Loucy (cell line): ENCODE measurements at regions not wholly inside any gene's neighbourhood (a gene's known extent, or its start where the extent isn't known, plus 50 kb on each side); places are given as distances from the start of the nearest gene placed in this dataset.

ENCODE experiments used
- H2AFZ ChIP-seq: fragments of 200-600 bp; sonication (generic); 2 replicates; pipeline ENCODE4 v1.6.0; 2016; ENCODE audit warnings: antibody characterized with exemption, mild to moderate bottlenecking, low read length, moderate library complexity
- H3F3A ChIP-seq: fragments of 200-600 bp; 2 replicates; pipeline ENCODE4 v1.6.0; 2016; ENCODE audit warnings: antibody characterized with exemption, low read depth, mild to moderate bottlenecking
- H3K27me3 ChIP-seq: fragments of 200-600 bp; sonication (generic); 2 replicates; pipeline ENCODE4 v1.6.1; 2014; ENCODE audit warnings: low read length, mild to moderate bottlenecking; ENCODE audit not compliant: insufficient read depth, poor library complexity, severe bottlenecking
- H3K36me3 ChIP-seq: fragments of 200-600 bp; sonication (generic); 2 replicates; pipeline ENCODE4 v1.6.1; 2016; ENCODE audit warnings: low read length; ENCODE audit not compliant: insufficient read depth
- H3K4me1 ChIP-seq: fragments of 200-600 bp; sonication (generic); 2 replicates; pipeline ENCODE4 v1.5.1; 2014; ENCODE audit warnings: low read length, mild to moderate bottlenecking; ENCODE audit not compliant: insufficient read depth, poor library complexity, severe bottlenecking
- H3K4me2 ChIP-seq: fragments of 200-600 bp; sonication (generic); 2 replicates; pipeline ENCODE4 v1.6.0; 2014; ENCODE audit warnings: antibody characterized with exemption, low read length, low read depth, mild to moderate bottlenecking; ENCODE audit not compliant: poor library complexity, severe bottlenecking
- H3K4me3 ChIP-seq: fragments of 200-600 bp; sonication (generic); 2 replicates; pipeline ENCODE4 v1.5.1; 2014; ENCODE audit warnings: low read length, mild to moderate bottlenecking, mixed read lengths; ENCODE audit not compliant: poor library complexity, severe bottlenecking
- H3K79me2 ChIP-seq: fragments of 200-600 bp; sonication (generic); 2 replicates; pipeline ENCODE4 v1.6.1; 2014; ENCODE audit warnings: low read length; ENCODE audit not compliant: insufficient read depth
- H3K9ac ChIP-seq: fragments of 200-600 bp; sonication (generic); 2 replicates; pipeline ENCODE4 v1.6.0; 2014; ENCODE audit warnings: mild to moderate bottlenecking, low read depth, low read length, moderate library complexity; ENCODE audit not compliant: poor library complexity, severe bottlenecking
- H3K9me2 ChIP-seq: fragments of 200-600 bp; sonication (generic); replicated peaks from 2 replicates; pipeline ENCODE4 v1.6.1; 2016; ENCODE audit warnings: low read depth, low read length, mixed read lengths
- H3K9me3 ChIP-seq: fragments of 200-600 bp; sonication (generic); 2 replicates; pipeline ENCODE4 v1.6.1; 2014; ENCODE audit warnings: mild to moderate bottlenecking, antibody characterized with exemption, low read length, low read depth; ENCODE audit not compliant: insufficient read depth
- H4K20me1 ChIP-seq: fragments of 200-600 bp; sonication (generic); 2 replicates; pipeline ENCODE4 v1.6.0; 2014; ENCODE audit warnings: antibody characterized with exemption, low read length, mild to moderate bottlenecking; ENCODE audit not compliant: insufficient read depth, poor library complexity, severe bottlenecking
- EZH2phosphoT487 ChIP-seq: fragments of 200-600 bp; IDR thresholded peaks from 2 replicates; pipeline ENCODE4 v1.6.1; 2018; ENCODE audit warnings: antibody characterized with exemption, mild to moderate bottlenecking, moderate library complexity, borderline replicate concordance
- TF ChIP-seq, protein P1 (sequence below): fragments of 200-600 bp; sonication (generic); conservative IDR thresholded peaks from 2 replicates; pipeline ENCODE4 v1.5.1; 2014; ENCODE audit warnings: mild to moderate bottlenecking, antibody characterized with exemption, low read length

- no peaks in the 10 kb centered on the region for H3K27me3 ChIP-seq
- H3K36me3 ChIP-seq = no peaks in the 10 kb centered on the region
- no peaks in the 10 kb centered on the region for H3F3A ChIP-seq
- H3K4me3 ChIP-seq = no peak overlapping the region
- no peaks in the 10 kb centered on the region for H3K79me2 ChIP-seq
- H3K4me2 ChIP-seq = no peak overlapping the region
- H4K20me1 ChIP-seq = no peaks in the 10 kb centered on the region
- no peaks in the 10 kb centered on the region for H3K9me2 ChIP-seq
- no peak overlapping the region for H2AFZ ChIP-seq
- H3K9me3 ChIP-seq = no peaks in the 10 kb centered on the region
- TF ChIP-seq, protein P1, sequence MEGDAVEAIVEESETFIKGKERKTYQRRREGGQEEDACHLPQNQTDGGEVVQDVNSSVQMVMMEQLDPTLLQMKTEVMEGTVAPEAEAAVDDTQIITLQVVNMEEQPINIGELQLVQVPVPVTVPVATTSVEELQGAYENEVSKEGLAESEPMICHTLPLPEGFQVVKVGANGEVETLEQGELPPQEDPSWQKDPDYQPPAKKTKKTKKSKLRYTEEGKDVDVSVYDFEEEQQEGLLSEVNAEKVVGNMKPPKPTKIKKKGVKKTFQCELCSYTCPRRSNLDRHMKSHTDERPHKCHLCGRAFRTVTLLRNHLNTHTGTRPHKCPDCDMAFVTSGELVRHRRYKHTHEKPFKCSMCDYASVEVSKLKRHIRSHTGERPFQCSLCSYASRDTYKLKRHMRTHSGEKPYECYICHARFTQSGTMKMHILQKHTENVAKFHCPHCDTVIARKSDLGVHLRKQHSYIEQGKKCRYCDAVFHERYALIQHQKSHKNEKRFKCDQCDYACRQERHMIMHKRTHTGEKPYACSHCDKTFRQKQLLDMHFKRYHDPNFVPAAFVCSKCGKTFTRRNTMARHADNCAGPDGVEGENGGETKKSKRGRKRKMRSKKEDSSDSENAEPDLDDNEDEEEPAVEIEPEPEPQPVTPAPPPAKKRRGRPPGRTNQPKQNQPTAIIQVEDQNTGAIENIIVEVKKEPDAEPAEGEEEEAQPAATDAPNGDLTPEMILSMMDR = no peak
- no peak for TF ChIP-seq EZH2phosphoT487
- no peak overlapping the region for H3K9ac ChIP-seq
- no peaks in the 10 kb centered on the region for H3K4me1 ChIP-seq
Measured at GRCh38 chr6:12582421-12583110, 134.0 kb upstream of the PHACTR1 start.

GRCh38 chr6:12584631-12585405, 131.7 kb upstream of the PHACTR1 start:
- Histone ChIP-seq H3K4me3 (no peak overlapping the region), H3K4me1 (no peaks in the 10 kb centered on the region), H3K36me3 (no peaks in the 10 kb centered on the region), H3K79me2 (no peaks in the 10 kb centered on the region), H2AFZ (no peak overlapping the region), H4K20me1 (no peaks in the 10 kb centered on the region), H3K27me3 (no peaks in the 10 kb centered on the region), H3K9ac (no peak overlapping the region), H3K4me2 (no peak overlapping the region), H3K9me2 (no peaks in the 10 kb centered on the region), H3K9me3 (no peaks in the 10 kb centered on the region), H3F3A (no peaks in the 10 kb centered on the region)
- no peak for TF ChIP-seq EZH2phosphoT487
- TF ChIP-seq, protein P1 = no peak

GRCh38 chr6:12585497-12585958, 131.0 kb upstream of the PHACTR1 start:
- H3K9me3 ChIP-seq = no peaks in the 10 kb centered on the region
- no peak overlapping the region for H3K4me3 ChIP-seq
- no peaks in the 10 kb centered on the region for H3F3A ChIP-seq
- H4K20me1 ChIP-seq = no peaks in the 10 kb centered on the region
- TF ChIP-seq, protein P1 = no peak
- TF ChIP-seq EZH2phosphoT487 = no peak
- H2AFZ ChIP-seq = no peak overlapping the region
- no peaks in the 10 kb centered on the region for H3K9me2 ChIP-seq
- no peak overlapping the region for H3K9ac ChIP-seq
- H3K4me1 ChIP-seq = no peaks in the 10 kb centered on the region
- H3K4me2 ChIP-seq = no peak overlapping the region
- H3K79me2 ChIP-seq = no peaks in the 10 kb centered on the region
- no peaks in the 10 kb centered on the region for H3K27me3 ChIP-seq
- no peaks in the 10 kb centered on the region for H3K36me3 ChIP-seq
